ENCODE measurements at regions not wholly inside any gene's neighbourhood (a gene's known extent, or its start where the extent isn't known, plus 50 kb on each side); places are given as distances from the start of the nearest gene placed in this dataset.

- DNase-seq (ENCODE audit: low read depth): peak; percentile 77
Measured at GRCh38 chr4:137310593-137311490, 221.5 kb downstream of the PCDH18 start.

DNA sequence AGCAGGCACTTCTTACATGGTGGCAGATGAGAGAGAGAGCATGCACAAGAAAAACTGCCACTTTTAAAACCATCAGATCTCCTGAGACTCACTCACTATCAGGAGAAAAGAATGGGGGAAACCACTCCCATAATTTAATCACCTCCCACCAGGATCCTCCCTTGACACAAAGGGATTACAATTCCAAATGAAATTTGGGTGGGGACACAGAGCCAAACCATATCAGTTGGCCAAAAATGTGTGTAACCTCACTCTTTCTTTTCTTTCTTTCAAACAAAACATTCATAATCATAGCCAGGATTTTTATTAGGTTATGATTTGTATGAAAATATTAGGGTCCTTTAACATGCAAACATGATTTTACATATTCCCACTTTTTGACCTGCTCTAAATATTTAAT, 222.1 kb downstream of the PCDH18 start:
- no peak for DNase-seq (ENCODE audit: low read depth)

DNA sequence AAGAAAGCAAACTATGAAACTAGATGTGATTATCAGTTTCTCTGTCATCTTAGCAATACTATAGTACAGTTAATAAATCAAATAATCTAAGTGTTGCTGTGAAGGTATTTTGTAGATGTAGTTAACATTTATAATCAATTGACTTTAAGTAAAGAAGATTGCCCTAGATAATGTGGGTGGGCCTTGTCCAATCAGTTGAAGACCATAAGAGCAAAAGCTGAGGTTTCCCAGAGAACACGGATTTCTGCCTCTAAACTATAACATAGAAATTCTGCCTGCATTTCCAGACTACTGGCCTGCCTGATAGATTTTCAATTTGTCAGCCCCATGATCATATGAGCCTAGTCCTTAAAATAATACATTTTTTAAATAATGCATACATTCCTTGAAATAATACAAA, 222.9 kb downstream of the PCDH18 start:
- no peak for DNase-seq (ENCODE audit: low read depth)

DNA sequence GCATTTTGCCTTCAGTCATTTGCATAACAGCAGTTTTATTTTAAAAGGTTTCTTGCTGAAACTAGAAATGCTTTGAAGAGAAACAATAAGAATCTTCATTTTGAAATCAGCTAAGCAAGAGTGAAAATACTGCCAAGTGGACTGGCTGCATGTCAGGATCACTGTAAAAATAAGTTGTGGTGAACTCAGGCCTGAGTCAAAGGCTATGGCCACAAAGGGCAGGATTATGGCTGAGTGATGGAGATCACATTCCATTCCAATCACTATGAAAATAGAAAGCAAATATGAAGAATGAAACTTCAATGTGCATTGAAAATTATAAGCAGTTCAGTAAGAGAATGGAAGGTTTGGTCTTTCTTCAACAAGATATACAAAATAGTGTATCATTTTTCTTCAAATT, 224.5 kb downstream of the PCDH18 start:
- peak; percentile 68 for DNase-seq (ENCODE audit: low read depth)

- DNase-seq (ENCODE audit: low read depth): no peak
Measured at GRCh38 chr4:137300776-137301175, 231.5 kb downstream of the PCDH18 start.

GRCh38 chr4:137299281-137299680, 233.0 kb downstream of the PCDH18 start:
- no peak for DNase-seq (ENCODE audit: low read depth)

GRCh38 chr4:137293281-137293680, 239.0 kb downstream of the PCDH18 start:
- DNase-seq (ENCODE audit: low read depth): no peak

DNA sequence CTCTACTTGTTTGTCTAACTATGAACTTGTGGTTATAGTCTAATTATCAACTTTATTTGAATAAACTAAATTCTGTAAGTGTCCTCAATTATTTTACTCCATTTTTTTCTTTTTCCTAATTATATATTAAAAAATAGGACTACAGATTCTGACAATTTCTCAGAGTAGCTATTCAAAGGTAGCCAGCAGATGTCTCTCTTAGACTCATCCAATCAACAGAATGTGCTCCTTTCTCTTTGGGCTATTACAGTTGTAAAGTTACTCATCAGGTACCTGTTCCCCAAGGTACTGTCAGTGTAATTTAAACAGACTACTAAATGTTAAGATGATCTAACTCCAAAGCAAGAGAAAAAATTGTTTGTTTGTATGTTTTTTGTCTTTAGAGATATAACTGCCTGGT, 248.6 kb downstream of the PCDH18 start:
- no peak for DNase-seq (ENCODE audit: low read depth)

- no peak for DNase-seq (ENCODE audit: low read depth)
Measured at GRCh38 chr4:137278431-137278830, 253.9 kb downstream of the PCDH18 start.

DNA sequence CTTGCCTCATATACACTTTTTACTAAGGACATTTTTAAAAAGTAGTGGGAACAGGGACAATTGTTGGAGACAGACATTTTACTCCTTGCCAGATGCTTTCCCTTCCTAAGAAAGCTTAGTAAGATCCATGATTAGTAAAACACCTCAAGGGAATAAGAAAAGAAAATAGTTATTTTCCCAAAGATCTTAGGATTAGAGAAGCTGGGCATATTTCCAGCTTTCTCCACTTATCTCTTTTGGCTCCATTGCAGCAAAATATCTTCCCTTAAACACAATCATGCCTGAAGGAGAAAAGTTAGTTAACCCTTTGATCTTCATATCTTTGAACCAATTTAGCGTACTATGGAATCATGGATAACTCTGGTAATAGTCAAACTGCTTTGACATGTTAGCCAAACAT, 257.9 kb downstream of the PCDH18 start:
- no peak for DNase-seq (ENCODE audit: low read depth)

GRCh38 chr4:137267024-137267423, 265.3 kb downstream of the PCDH18 start:
- peak; percentile 50 for DNase-seq (ENCODE audit: low read depth)

DNA sequence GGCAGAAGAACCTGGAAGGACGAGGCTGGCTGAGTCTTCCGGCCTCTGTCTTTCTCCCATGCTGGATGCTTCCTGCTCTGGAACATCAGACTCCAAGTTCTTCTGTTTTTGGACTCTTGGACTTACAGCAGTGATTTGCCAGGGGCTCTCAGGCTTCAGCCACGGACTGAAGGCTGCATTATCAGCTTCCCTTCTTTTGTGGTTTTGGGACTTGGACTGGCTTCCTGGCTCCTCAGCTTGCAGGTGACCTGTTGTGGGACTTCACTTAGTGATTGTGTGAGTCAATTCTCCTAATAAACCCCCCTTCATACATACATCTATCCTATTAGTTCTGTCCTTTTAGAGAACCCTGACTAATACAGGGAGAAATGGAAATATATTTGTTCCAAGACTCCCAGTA, 265.8 kb downstream of the PCDH18 start:
- no peak for DNase-seq (ENCODE audit: low read depth)

DNA sequence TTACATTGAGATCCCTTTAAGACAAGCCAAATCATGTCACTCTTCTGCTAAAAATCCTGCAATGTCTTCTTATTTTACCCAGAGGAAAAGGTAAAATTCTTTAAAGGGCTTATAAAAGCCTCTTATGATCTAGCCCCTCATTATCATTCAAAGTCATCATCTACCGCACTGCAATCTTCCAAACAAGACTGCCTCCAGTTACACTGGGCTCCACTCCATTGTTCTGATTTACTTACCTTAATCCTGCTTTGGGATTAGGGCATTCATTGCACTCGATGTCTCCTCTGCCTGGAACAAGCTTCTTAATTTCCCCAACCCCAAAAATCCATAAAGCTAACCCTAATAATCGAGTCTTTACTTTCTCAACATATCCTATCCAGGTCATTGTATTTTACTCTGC, 269.1 kb downstream of the PCDH18 start:
- no peak for DNase-seq (ENCODE audit: low read depth)

DNA sequence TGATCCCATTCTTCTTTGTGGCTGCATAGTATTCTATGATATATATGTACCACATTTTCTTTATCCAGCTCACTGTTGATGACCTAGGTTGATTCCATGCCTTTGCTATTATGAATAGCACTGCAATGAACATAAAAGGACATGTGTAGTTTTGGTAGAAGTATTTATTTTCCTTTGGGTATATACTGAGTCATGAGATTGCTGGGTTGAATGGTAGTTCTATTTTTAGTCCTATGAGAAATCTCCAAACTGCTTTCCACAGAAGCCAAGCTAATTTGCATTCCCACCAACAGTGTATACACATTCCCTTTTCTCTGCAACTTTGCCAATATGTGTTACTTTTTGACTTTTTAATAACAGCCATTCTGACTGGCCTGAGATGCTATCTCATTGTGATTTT, 278.3 kb downstream of the PCDH18 start:
- peak; percentile 65 for DNase-seq (ENCODE audit: low read depth)

GRCh38 chr4:137249112-137249511, 283.2 kb downstream of the PCDH18 start:
- no peak for DNase-seq (ENCODE audit: low read depth)

- DNase-seq (ENCODE audit: low read depth): no peak
Measured at GRCh38 chr4:137238456-137239162, 293.7 kb downstream of the PCDH18 start.

GRCh38 chr4:137226900-137227299, 305.4 kb downstream of the PCDH18 start:
- DNase-seq (ENCODE audit: low read depth): no peak

GRCh38 chr4:137226221-137226620, 306.1 kb downstream of the PCDH18 start:
- no peak for DNase-seq (ENCODE audit: low read depth)

- DNase-seq (ENCODE audit: low read depth): no peak
Measured at GRCh38 chr4:137213372-137214173, 318.7 kb downstream of the PCDH18 start.

DNA sequence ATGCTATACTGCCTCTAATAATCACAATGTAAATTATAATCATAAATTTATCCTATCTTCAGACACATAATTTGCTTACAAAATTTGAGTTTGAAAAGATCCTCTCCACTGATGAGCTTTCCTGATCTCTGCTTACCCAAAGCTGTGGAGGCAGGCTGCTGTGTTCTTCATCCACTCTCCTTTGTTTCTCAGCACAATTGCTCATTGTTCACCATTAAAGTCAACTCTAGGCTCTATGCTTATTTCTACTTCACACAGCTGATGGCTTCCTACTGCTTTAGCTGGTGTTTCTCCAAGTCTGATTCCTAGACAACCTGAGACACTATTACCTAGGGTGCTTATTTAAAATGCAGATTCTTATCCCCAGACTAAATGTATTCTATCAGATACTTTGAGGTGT, 319.7 kb downstream of the PCDH18 start:
- DNase-seq (ENCODE audit: low read depth): no peak

- no peak for DNase-seq (ENCODE audit: low read depth)
Measured at GRCh38 chr4:137209240-137209639, 323.1 kb downstream of the PCDH18 start.

- no peak for DNase-seq (ENCODE audit: low read depth)
Measured at GRCh38 chr4:137206781-137207180, 325.5 kb downstream of the PCDH18 start.

DNA sequence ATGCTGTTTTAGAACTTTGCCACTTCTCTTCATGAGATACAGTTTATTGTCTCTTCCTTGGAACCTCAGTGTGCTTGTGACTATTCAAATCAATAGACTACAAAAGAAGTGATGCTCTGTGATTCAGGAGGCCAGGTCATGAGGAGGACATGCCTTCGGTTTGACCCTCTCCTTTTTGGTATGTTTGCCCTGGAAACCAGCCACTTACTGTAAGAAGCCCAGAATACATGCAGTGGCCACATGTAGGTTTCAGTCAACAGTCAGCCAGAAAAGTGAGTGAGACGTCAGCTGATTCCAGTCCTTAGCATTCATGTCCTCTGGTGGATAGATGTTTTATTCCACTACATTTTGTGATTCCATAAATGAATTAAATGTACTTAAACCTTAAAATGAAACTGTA, 328.7 kb downstream of the PCDH18 start:
- peak; percentile 35 for DNase-seq (ENCODE audit: low read depth)

Measured in GM04503 (cell line).